ENCODE measurements at regions not wholly inside any gene's neighbourhood (a gene's known extent, or its start where the extent isn't known, plus 50 kb on each side); places are given as distances from the start of the nearest gene placed in this dataset.

GRCh38 chr14:46540986-46541385 lies 110.6 kb downstream of the RPL10L start:
- TF ChIP-seq CTCF (IDR thresholded peaks at IDR 0.05 in 2 of 3, conservative IDR thresholded peaks at IDR 0.05 in 1 of 3; ENCODE audit: borderline replicate concordance in 1 of 3, insufficient read depth in 1 of 3, low read depth in 2 of 3, low read length in 2 of 3) (no peak), POLR2A (IDR thresholded peaks at IDR 0.05; ENCODE audit: borderline replicate concordance, extremely low read depth, insufficient read depth, insufficient read length) (no peak), MAX (IDR thresholded peaks at IDR 0.05) (no peak), REST (IDR thresholded peaks at IDR 0.05; ENCODE audit: low read depth) (no peak), POLR2AphosphoS5 (IDR thresholded peaks at IDR 0.05; ENCODE audit: low read depth, low read length) (no peak), RAD21 (IDR thresholded peaks at IDR 0.05; ENCODE audit: low read depth) (no peak), JUND (IDR thresholded peaks at IDR 0.05) (no peak)

Data from HCT116 (cell line).